Activated effector memory CD4-positive, alpha-beta T cell treated with anti-CD3 and anti-CD28 coated beads, Interleukin-2, amount 50 U/mL, for 16 hours (primary cell): ENCODE measurements at regions not wholly inside any gene's neighbourhood (a gene's known extent, or its start where the extent isn't known, plus 50 kb on each side); places are given as distances from the start of the nearest gene placed in this dataset.

Experiments used
- DNase-seq: peaks from one replicate; pipeline ENCODE4 v3.0.0-alpha.2; 2020

- no peak for DNase-seq
Measured at GRCh38 chr13:105403086-105403485, 1132.4 kb downstream of the EFNB2 start.

- no peak for DNase-seq
Measured at GRCh38 chr13:105395041-105395440, 1140.4 kb downstream of the EFNB2 start.

DNA sequence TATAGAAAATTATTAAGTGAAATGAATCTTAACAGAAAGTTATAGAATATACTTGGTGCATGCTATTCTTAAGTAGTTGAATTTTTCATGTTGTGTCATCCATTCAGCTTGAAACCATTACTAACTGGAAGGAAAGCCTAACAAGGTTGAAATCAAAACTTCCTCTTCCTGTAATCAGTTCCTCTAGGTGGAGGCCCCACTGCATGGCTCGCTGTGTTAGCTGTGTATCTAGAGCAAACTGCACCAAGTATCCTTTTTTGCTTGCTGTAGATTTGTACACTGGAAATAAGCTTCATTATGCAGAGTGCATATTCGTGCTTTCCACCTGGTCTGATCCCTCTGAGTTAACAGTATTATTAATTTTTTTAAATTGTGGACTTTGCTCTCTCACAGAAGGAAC, 1146.1 kb downstream of the EFNB2 start:
- no peak for DNase-seq

DNA sequence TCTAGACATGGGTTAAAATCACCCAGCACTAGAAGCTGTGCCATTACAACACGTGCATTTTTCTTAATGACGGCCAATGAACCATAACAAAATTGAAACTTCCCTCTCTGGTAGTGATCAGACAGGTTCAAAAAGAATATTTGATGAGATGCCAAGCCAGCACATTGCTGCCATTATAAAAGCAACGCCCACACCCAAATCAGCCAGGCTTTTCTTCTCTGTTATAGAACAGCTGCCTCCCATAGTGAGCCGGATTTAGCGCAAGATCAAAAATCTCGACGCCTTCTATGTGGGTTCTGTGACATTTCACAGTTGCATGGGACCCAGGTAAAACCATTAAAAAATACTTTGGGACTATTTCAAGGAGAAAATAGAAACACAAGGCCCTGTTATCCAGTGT, 1158.0 kb downstream of the EFNB2 start:
- DNase-seq = no peak

- DNase-seq = no peak
Measured at GRCh38 chr13:105370011-105370650, 1165.3 kb downstream of the EFNB2 start.

DNA sequence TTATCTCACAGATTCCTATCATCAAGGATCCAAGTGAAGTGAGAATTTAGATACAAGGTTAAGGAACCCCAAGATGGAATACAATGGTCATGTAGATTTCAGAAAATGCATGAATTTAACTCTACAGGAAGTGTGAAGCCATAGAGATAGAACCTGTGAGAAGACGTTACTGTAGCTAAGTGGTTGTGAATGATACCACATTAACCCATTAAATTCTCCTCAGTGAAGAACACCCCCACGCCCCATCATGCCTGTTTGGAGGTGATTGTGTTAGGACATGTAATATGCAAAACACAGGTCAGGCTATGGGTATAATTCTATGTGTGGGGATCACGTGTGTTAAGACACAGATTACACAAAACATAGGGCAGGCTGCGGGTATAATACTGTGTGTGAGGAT, 1166.7 kb downstream of the EFNB2 start:
- DNase-seq = no peak

- no peak for DNase-seq
Measured at GRCh38 chr13:105365831-105366230, 1169.6 kb downstream of the EFNB2 start.

DNA sequence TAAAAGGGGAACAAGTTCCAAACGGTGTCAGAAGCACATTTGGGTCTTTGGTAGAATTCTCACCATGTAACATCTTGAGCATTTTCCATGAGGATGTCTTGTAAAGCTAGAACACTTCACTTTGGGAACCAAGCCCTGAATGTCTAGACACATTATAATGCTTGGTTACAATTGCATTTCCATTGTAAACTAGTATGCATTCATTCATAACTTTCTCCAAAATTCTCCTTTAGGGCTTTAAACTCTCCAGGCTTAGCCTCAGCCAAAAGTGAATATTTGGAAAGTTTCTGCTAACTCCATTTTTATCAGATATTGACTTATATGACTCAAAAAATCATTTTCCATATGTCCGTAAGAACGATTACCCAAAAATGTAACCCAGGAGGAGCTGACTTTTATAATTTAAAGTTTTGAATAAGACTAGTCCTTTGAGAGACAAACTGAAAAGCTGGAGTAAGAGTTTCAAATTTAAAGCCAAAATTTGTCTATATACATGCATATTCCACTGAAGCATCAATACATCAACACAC, 1170.4 kb downstream of the EFNB2 start:
- DNase-seq = no peak

DNA sequence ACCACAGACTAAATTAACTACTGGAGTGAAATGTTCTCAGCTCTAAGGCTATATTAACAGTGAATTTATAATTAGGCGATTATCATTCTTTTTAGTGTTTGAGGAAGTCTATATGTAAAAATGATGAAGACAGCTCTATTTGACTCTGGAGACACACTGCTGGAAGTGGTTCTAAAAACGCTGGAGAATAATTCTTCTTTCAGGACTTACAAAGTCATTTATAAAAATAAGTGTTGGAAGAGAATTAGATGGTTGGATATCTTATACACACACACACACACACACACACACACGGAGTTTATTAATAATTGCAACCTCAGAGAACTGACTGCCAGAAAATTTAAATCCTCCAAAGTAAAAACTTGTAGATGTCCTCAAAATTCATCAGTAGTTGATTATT, 1171.3 kb downstream of the EFNB2 start:
- no peak for DNase-seq

GRCh38 chr13:105363261-105364190, 1171.9 kb downstream of the EFNB2 start:
- no peak for DNase-seq

GRCh38 chr13:105353654-105354053, 1181.8 kb downstream of the EFNB2 start:
- no peak for DNase-seq

DNA sequence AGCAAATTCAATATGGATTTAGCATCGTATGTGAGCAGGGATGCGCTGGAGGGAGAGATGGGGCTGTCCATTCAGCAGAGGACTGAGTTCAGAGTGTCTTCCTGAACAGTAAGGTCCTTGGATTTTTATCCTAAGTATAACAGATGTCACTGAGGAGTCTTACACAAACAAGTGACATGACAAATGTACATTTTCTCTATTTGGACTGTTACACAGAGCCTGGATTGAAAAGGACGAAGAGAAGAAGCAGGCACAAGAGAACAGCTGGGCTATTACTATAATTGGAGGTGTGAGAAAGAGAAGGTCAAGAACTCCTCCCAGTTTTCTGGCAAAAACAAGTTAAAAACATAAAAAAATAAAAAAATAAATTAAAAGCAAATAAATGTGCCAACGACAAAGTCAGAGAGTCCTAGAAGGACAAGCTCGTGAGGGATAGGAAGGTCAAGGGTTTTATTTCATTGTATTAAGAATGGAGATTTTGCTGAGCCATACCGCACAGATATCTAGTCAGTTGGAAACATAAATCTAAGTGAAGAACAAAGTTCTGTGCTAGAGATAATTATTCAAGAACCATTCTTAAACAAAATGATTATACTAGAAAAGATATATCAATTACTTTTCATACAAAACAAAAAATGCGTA, 1186.3 kb downstream of the EFNB2 start:
- no peak for DNase-seq

DNA sequence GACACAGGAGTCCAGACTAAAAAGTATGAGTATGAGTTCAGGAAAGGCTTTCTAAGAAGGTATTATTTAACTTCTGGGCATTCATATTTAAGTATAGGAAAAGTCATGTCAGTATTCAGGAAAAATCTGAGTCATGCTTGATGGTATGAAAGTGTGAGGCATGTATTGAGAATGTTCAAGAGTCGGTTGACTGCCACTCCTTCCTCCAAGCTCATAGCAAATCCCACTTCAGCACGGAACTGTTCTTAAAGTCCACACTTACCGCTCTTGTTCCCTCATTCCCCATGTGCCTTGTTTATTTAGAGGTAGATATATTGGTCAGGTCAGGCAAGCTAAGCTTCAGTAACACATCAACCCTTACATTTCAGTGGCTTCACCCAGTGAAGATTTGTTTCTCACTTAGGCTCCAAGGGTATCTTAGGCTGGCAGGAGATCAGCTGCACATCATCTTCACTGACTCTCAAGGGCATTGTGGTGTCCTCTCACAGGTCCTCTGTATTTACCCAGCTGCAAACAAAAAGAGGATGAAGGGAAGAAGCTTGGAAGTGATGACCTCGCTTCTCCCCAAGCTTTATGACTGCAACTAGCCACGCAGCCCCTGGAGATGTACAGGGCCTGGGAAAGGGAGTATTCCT, 1189.2 kb downstream of the EFNB2 start:
- DNase-seq = no peak

GRCh38 chr13:105345730-105346129, 1189.7 kb downstream of the EFNB2 start:
- DNase-seq = no peak

GRCh38 chr13:105345131-105345530, 1190.3 kb downstream of the EFNB2 start:
- no peak for DNase-seq

DNA sequence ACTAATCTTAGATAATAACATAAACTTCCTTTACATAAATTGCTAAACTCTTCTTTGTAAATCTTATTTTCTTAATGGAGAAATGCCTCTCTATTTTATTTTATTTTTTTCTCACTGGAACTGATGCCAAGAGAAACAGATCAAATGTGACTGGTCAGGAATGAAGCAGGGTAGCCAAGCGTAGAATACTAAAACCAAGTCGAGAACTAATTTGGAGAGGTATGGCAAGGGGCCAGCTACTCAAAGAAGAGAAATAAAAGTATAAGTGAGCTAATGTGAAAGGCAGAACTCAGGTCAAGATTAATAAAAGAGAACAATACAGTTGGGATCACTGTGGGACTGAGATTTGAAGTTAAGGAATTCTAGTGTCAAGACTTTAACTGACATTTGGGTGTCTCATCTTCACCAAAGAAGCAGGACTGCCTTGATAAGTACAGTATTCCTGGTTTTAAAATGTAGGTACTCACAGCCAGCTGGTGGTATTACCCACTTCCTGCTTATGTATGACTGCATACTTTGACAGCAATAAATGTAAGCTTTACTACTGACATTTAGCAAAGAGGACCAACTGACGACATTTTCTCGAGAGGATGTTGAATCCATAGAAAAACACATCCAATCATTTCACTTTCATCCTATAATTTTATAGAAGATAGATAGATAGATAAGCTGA, 1192.2 kb downstream of the EFNB2 start:
- DNase-seq = no peak

- no peak for DNase-seq
Measured at GRCh38 chr13:105342281-105342820, 1193.1 kb downstream of the EFNB2 start.

- no peak for DNase-seq
Measured at GRCh38 chr13:105341758-105342157, 1193.7 kb downstream of the EFNB2 start.

DNA sequence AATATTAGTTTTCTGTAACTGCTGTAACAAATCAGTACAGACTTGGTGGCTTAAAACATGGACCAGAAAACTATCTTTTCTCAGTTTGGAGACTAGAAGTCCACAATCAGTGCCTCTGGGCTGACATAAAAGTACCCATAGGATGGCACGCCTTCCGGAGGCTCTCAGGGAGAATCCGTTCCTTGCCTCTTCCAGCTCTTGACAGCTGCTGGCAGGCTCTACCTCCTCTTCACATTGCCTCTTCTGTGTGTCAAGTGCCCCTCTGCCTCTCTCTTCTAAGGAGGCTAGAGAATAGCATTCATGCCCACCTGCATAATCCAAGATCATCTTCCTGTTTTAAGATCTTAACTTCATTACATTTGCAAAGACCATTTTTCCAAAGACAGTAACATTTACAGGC, 1194.2 kb downstream of the EFNB2 start:
- no peak for DNase-seq

DNA sequence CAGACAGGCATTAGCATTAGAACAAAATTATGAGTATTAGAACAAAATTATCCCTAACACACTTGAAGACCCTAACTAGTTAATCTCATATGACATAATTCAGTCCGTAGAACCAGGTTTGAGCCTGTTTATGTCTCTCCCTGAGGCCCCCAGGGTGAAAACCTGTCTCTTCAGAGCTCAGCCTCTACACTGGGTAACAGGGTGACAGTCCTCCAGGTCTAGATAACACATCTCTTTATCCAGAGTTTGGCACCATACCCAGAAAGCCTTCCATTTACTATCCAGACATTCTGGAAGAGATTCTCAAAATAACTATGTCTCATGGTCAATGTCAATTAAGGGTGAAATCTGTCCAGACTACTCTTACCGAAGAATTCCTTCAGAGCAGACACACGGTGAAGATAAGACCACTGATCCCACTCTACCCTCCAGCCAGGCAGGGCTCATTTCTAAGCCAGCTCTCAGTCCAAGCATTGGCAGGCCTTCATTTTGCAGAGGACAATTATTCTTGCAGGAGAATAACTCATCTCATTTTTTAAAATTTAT, 1195.3 kb downstream of the EFNB2 start:
- DNase-seq = no peak

- no peak for DNase-seq
Measured at GRCh38 chr13:105338773-105339172, 1196.7 kb downstream of the EFNB2 start.

DNA sequence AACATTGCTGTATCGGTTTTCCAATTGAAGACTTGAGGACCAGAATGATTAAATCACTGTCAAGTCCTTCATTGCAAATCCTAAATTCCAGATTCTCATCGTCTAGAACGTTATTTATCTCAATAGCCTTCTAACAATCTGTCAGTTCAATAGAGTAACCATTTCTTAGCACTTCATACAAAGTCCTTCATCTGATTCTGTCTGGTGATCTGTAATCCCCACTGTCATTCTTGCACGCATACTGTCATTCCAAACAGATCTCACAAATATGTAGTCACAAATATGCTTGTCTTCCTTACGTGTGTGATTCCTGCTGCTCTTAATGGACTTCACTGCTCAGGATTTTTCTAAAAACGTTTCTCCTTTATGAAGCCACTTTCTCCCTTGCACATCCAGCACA, 1197.5 kb downstream of the EFNB2 start:
- DNase-seq = no peak
